ENCODE measurements at regions not wholly inside any gene's neighbourhood (a gene's known extent, or its start where the extent isn't known, plus 50 kb on each side); places are given as distances from the start of the nearest gene placed in this dataset.

- Histone ChIP-seq H3K36me3 (ENCODE audit: control insufficient read depth in 2 of 3, insufficient read depth in 3 of 3, low read length in 3 of 3) (no peaks in the 10 kb centered on the region), H3K27ac (ENCODE audit: low read depth in 2 of 2, low read length in 2 of 2) (no peak overlapping the region), H3K4me3 (ENCODE audit: low read length in 3 of 3) (no peak overlapping the region), H3K9ac (ENCODE audit: low read length in 3 of 3) (no peak overlapping the region), H3K9me3 (ENCODE audit: control insufficient read depth in 2 of 3, insufficient read depth in 1 of 3, low read length in 3 of 3) (no peaks in the 10 kb centered on the region), H3K27me3 (ENCODE audit: control insufficient read depth, insufficient read depth, low read length) (no peaks in the 10 kb centered on the region), H3K4me1 (ENCODE audit: control insufficient read depth in 2 of 3, insufficient read depth in 2 of 3, low read depth in 1 of 3, low read length in 3 of 3) (no peaks in the 10 kb centered on the region)
- DNase-seq = no peak
- TF ChIP-seq, protein P1, sequence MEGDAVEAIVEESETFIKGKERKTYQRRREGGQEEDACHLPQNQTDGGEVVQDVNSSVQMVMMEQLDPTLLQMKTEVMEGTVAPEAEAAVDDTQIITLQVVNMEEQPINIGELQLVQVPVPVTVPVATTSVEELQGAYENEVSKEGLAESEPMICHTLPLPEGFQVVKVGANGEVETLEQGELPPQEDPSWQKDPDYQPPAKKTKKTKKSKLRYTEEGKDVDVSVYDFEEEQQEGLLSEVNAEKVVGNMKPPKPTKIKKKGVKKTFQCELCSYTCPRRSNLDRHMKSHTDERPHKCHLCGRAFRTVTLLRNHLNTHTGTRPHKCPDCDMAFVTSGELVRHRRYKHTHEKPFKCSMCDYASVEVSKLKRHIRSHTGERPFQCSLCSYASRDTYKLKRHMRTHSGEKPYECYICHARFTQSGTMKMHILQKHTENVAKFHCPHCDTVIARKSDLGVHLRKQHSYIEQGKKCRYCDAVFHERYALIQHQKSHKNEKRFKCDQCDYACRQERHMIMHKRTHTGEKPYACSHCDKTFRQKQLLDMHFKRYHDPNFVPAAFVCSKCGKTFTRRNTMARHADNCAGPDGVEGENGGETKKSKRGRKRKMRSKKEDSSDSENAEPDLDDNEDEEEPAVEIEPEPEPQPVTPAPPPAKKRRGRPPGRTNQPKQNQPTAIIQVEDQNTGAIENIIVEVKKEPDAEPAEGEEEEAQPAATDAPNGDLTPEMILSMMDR (IDR thresholded peaks at IDR 0.05; ENCODE audit: borderline replicate concordance, extremely low read depth, insufficient read depth) = no peak
- no peak for FAIRE-seq
- intact Hi-C loops (cut with DNase I) = no loop called here
Measured at GRCh38 chr18:68449292-68449691, 265.6 kb downstream of the TMX3 start.

- H3K9ac ChIP-seq (ENCODE audit: low read length in 3 of 3) = no peak overlapping the region
- no peaks in the 10 kb centered on the region for H3K36me3 ChIP-seq (ENCODE audit: control insufficient read depth in 2 of 3, insufficient read depth in 3 of 3, low read length in 3 of 3)
- no peak overlapping the region for H3K27ac ChIP-seq (ENCODE audit: low read depth in 2 of 2, low read length in 2 of 2)
- TF ChIP-seq, protein P1 (IDR thresholded peaks at IDR 0.05; ENCODE audit: borderline replicate concordance, extremely low read depth, insufficient read depth) = no peak
- no peaks in the 10 kb centered on the region for H3K9me3 ChIP-seq (ENCODE audit: control insufficient read depth in 2 of 3, insufficient read depth in 1 of 3, low read length in 3 of 3)
- H3K4me3 ChIP-seq (ENCODE audit: low read length in 3 of 3) = no peak overlapping the region
- H3K27me3 ChIP-seq (ENCODE audit: control insufficient read depth, insufficient read depth, low read length) = no peaks in the 10 kb centered on the region
- no peaks in the 10 kb centered on the region for H3K4me1 ChIP-seq (ENCODE audit: control insufficient read depth in 2 of 3, insufficient read depth in 2 of 3, low read depth in 1 of 3, low read length in 3 of 3)
- intact Hi-C loops (cut with DNase I) = no loop called here
- DNase-seq (no peak), FAIRE-seq (no peak)
Measured at GRCh38 chr18:68448736-68449135, 266.2 kb downstream of the TMX3 start.

DNA sequence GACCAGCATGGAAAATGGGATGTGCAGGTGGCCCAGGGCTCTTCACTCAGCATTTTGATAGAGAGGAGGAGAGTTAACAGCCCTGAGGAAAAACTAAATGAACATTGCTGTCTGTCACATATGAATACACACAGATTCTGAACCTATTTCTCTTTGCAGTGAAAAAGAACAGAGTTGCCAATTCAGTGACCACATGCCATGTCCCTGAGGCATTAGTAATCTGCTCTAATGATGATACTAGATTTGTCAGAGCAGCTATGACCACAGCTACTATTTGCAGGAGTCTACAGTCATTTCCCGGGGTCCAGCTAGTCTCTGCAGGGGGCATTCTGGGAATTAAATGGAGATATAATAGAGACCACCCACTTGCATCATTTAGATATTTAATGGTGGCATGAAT, 267.6 kb downstream of the TMX3 start:
- intact Hi-C loops (cut with DNase I) = no loop called here
- no peak for DNase-seq
- TF ChIP-seq, protein P1 (IDR thresholded peaks at IDR 0.05; ENCODE audit: borderline replicate concordance, extremely low read depth, insufficient read depth) = no peak

More for the DNA sequence above, 267.6 kb downstream of the TMX3 start:
- no peak overlapping the region for H3K4me3 ChIP-seq (ENCODE audit: low read length in 3 of 3)
- no peak for FAIRE-seq
- no peaks in the 10 kb centered on the region for H3K27me3 ChIP-seq (ENCODE audit: control insufficient read depth, insufficient read depth, low read length)
- no peaks in the 10 kb centered on the region for H3K36me3 ChIP-seq (ENCODE audit: control insufficient read depth in 2 of 3, insufficient read depth in 3 of 3, low read length in 3 of 3)
- no peak overlapping the region for H3K9ac ChIP-seq (ENCODE audit: low read length in 3 of 3)
- H3K27ac ChIP-seq (ENCODE audit: low read depth in 2 of 2, low read length in 2 of 2) = no peak overlapping the region
- H3K4me1 ChIP-seq (ENCODE audit: control insufficient read depth in 2 of 3, insufficient read depth in 2 of 3, low read depth in 1 of 3, low read length in 3 of 3) = no peaks in the 10 kb centered on the region
- no peaks in the 10 kb centered on the region for H3K9me3 ChIP-seq (ENCODE audit: control insufficient read depth in 2 of 3, insufficient read depth in 1 of 3, low read length in 3 of 3)
